Activated CD4-positive, CD25-positive, alpha-beta regulatory T cell treated with anti-CD3 and anti-CD28 coated beads, Interleukin-2, amount 50 U/mL, for 24 hours (primary cell): ENCODE measurements at regions not wholly inside any gene's neighbourhood (a gene's known extent, or its start where the extent isn't known, plus 50 kb on each side); places are given as distances from the start of the nearest gene placed in this dataset.
"Not testable (repeated sequence)": the region's sequence is repeated elsewhere in the genome, so short reads cannot be mapped to it uniquely, and the experiment has no call there.

Experiments used
- ATAC-seq, 2 donors: fragments of 150-1000 bp; cut with Tn5 transposase; one replicate each; pipeline ENCODE4 v1.10.0; 2021; ENCODE audit warnings: mild to moderate bottlenecking in 1 of 2, moderate library complexity in 1 of 2

GRCh38 chr2:89231241-89231640, 539.8 kb downstream of the RPIA start:
- ATAC-seq = not testable (repeated sequence)

GRCh38 chr2:89233931-89234330, 542.5 kb downstream of the RPIA start:
- ATAC-seq = not testable (repeated sequence)

GRCh38 chr2:89234818-89235466, 543.5 kb downstream of the RPIA start:
- not testable (repeated sequence) for ATAC-seq

- ATAC-seq = not testable (repeated sequence)
Observed at GRCh38 chr2:89236832-89237450, 545.5 kb downstream of the RPIA start.

GRCh38 chr2:89237783-89238182, 546.3 kb downstream of the RPIA start:
- ATAC-seq = not testable (repeated sequence)

GRCh38 chr2:89243114-89243700, 551.7 kb downstream of the RPIA start:
- ATAC-seq = peak; percentile 32 to 59

- not testable (repeated sequence) for ATAC-seq
Observed at GRCh38 chr2:89244407-89244806, 552.9 kb downstream of the RPIA start.

GRCh38 chr2:89245478-89245877, 554.0 kb downstream of the RPIA start:
- ATAC-seq = not testable (repeated sequence)

- not testable (repeated sequence) for ATAC-seq
Observed at GRCh38 chr2:89246027-89246426, 554.6 kb downstream of the RPIA start.

- not testable (repeated sequence) for ATAC-seq
Observed at GRCh38 chr2:89246620-89247019, 555.1 kb downstream of the RPIA start.

GRCh38 chr2:89255013-89255412, 563.5 kb downstream of the RPIA start:
- ATAC-seq = not testable (repeated sequence)

GRCh38 chr2:89273443-89273842, 582.0 kb downstream of the RPIA start:
- ATAC-seq = peak; percentile 49 to 51

GRCh38 chr2:89280536-89280935, 589.1 kb downstream of the RPIA start:
- not testable (repeated sequence) for ATAC-seq

- ATAC-seq = not testable (repeated sequence)
Observed at GRCh38 chr2:89286448-89287080, 595.1 kb downstream of the RPIA start.

- ATAC-seq = not testable (repeated sequence)
Observed at GRCh38 chr2:89287084-89287483, 595.6 kb downstream of the RPIA start.

- not testable (repeated sequence) for ATAC-seq
Observed at GRCh38 chr2:89291717-89292298, 600.3 kb downstream of the RPIA start.

GRCh38 chr2:89293399-89293798, 601.9 kb downstream of the RPIA start:
- ATAC-seq = not testable (repeated sequence)

GRCh38 chr2:89294335-89294734, 602.9 kb downstream of the RPIA start:
- not testable (repeated sequence) for ATAC-seq

- not testable (repeated sequence) for ATAC-seq
Observed at GRCh38 chr2:89296820-89297398, 605.4 kb downstream of the RPIA start.

GRCh38 chr2:89299196-89299595, 607.7 kb downstream of the RPIA start:
- ATAC-seq = not testable (repeated sequence)

- not testable (repeated sequence) for ATAC-seq
Observed at GRCh38 chr2:89305623-89306022, 614.1 kb downstream of the RPIA start.

GRCh38 chr2:89306869-89307637, 615.6 kb downstream of the RPIA start:
- not testable (repeated sequence) for ATAC-seq
